ENCODE measurements at regions not wholly inside any gene's neighbourhood (a gene's known extent, or its start where the extent isn't known, plus 50 kb on each side); places are given as distances from the start of the nearest gene placed in this dataset.

GRCh38 chr7:156440456-156440855 lies 200.1 kb upstream of the RNF32 start:
- no peak overlapping the region for H3K4me3 ChIP-seq (ENCODE audit: control insufficient read depth, low read depth, low read length)
- TF ChIP-seq, protein P1, sequence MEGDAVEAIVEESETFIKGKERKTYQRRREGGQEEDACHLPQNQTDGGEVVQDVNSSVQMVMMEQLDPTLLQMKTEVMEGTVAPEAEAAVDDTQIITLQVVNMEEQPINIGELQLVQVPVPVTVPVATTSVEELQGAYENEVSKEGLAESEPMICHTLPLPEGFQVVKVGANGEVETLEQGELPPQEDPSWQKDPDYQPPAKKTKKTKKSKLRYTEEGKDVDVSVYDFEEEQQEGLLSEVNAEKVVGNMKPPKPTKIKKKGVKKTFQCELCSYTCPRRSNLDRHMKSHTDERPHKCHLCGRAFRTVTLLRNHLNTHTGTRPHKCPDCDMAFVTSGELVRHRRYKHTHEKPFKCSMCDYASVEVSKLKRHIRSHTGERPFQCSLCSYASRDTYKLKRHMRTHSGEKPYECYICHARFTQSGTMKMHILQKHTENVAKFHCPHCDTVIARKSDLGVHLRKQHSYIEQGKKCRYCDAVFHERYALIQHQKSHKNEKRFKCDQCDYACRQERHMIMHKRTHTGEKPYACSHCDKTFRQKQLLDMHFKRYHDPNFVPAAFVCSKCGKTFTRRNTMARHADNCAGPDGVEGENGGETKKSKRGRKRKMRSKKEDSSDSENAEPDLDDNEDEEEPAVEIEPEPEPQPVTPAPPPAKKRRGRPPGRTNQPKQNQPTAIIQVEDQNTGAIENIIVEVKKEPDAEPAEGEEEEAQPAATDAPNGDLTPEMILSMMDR (conservative IDR thresholded peaks at IDR 0.05; ENCODE audit: control insufficient read depth, insufficient read depth, low read depth, low read length): no peak
- DNase-seq (ENCODE audit: low read depth): no peak

DNA sequence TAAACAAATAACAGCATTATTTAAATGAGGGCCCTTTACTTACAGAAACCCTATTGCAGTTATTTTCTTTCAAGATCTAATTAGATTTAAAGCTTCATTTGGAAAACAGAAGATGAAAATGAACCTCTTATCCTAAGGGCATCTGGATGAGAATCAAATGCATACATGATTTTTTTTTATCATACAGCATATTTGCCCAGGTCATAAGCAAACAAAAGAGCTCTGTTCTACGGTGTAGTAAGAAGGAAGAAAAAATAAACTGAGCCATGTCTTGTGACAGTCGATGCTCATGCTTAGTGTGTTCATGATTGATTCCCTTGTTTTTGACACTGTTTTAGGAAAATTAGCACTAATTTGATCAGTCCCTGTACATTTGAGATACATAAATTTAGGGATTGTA lies 202.6 kb upstream of the RNF32 start:
- TF ChIP-seq, protein P1 (conservative IDR thresholded peaks at IDR 0.05; ENCODE audit: control insufficient read depth, insufficient read depth, low read depth, low read length): no peak
- H3K4me3 ChIP-seq (ENCODE audit: control insufficient read depth, low read depth, low read length): no peak overlapping the region
- no peak for DNase-seq (ENCODE audit: low read depth)

- H3K4me3 ChIP-seq (ENCODE audit: control insufficient read depth, low read depth, low read length): no peak overlapping the region
- no peak for DNase-seq (ENCODE audit: low read depth)
- TF ChIP-seq, protein P1 (conservative IDR thresholded peaks at IDR 0.05; ENCODE audit: control insufficient read depth, insufficient read depth, low read depth, low read length): no peak
Measured at GRCh38 chr7:156437021-156437614, 203.5 kb upstream of the RNF32 start.

DNA sequence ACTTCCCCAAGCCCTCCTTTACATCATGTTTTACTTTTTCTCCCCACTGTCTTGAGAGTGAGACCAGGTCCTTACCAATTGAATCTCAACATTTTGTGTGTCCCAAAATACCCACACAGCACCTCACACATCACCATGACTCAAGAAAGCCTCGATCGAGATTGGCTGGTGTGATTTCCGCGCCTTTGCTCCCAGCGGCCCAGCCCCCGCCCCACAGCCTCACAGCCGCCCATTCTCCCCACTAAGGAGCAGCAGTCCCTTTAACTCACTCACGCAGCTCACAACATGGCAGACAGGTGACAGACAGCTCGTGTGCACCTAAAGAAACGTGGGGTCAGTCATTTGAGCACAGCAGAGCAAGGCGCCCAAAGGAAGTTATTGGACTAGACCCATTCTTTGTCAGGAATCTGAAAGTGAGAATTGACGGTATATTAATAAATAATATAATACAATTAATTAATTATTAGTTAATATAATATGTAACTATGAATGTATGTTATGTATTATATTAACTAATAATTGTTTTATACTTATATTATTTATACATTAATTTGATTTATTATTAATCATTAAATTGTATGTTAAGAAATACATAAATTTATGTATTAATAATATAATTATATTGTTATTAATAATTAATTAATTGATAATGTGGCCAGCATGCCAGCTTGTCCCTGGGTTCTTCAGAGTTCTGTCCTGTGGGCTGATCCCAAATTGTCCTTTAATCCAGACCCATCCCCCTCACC lies 204.9 kb upstream of the RNF32 start:
- H3K4me3 ChIP-seq (ENCODE audit: control insufficient read depth, low read depth, low read length): no peak overlapping the region
- TF ChIP-seq, protein P1 (conservative IDR thresholded peaks at IDR 0.05; ENCODE audit: control insufficient read depth, insufficient read depth, low read depth, low read length): no peak
- no peak for DNase-seq (ENCODE audit: low read depth)

DNA sequence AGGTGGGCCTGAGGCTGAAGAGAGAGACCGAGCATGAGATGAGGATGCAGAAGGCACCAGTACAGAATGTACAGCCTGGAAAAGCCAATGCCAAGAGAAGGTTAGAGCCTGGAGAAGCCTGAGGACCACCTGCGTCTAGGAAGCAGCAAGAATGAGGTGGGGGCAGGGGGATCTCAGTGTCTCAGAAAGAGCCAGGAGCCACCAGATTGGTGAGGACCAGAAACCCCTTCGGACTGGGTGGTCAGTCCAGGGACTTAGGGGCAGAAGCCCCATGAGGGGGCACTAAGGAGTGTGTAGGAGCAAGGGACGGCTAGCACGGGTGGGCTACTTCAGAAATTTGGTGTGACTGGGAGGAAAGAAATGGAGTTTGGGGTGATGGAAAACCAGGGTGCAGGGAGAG lies 205.9 kb upstream of the RNF32 start:
- TF ChIP-seq, protein P1 (conservative IDR thresholded peaks at IDR 0.05; ENCODE audit: control insufficient read depth, insufficient read depth, low read depth, low read length): no peak
- H3K4me3 ChIP-seq (ENCODE audit: control insufficient read depth, low read depth, low read length): no peak overlapping the region
- DNase-seq (ENCODE audit: low read depth): no peak

DNA sequence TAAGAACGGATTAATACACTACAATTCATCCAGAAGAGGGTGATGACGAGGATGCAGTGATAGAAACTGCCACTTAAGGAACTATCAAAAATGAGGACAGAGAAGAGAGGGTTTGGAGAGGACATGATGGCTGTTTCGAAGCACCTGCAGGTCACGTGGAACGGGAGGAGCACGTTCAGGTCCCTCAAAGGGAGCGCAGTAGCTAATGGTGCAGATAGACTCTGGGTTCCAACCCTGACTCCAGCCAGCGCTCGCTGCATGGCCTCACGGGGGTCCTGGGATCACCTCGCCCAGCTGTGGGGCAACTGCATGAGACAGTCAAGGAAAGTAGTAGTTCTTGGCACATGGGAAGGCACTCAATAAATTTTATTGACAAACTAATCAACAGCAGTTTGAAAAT lies 208.6 kb upstream of the RNF32 start:
- TF ChIP-seq, protein P1 (conservative IDR thresholded peaks at IDR 0.05; ENCODE audit: control insufficient read depth, insufficient read depth, low read depth, low read length): no peak
- DNase-seq (ENCODE audit: low read depth): no peak
- no peak overlapping the region for H3K4me3 ChIP-seq (ENCODE audit: control insufficient read depth, low read depth, low read length)
